DOHH2 (cell line): ENCODE measurements at regions not wholly inside any gene's neighbourhood (a gene's known extent, or its start where the extent isn't known, plus 50 kb on each side); places are given as distances from the start of the nearest gene placed in this dataset.

Experiments used
- CTCF ChIP-seq: fragments of 200-600 bp; sonication (generic); IDR thresholded peaks from one replicate; pipeline ENCODE4 v1.5.1; 2014; ENCODE audit warnings: antibody characterized with exemption, mild to moderate bottlenecking, low read depth, low read length; ENCODE audit not compliant: poor library complexity, severe bottlenecking
- EZH2phosphoT487 ChIP-seq: fragments of 200-600 bp; sonication (generic); IDR thresholded peaks from 2 replicates; pipeline ENCODE4 v1.6.1; 2017; ENCODE audit warnings: borderline replicate concordance, mild to moderate bottlenecking, antibody characterized with exemption, low read length, moderate library complexity, mixed read lengths

- TF ChIP-seq EZH2phosphoT487 (no peak), CTCF (no peak)
Observed at GRCh38 chr1:80050523-80050922, 1044.0 kb upstream of the ADGRL4 start.
